ENCODE measurements at regions not wholly inside any gene's neighbourhood (a gene's known extent, or its start where the extent isn't known, plus 50 kb on each side); places are given as distances from the start of the nearest gene placed in this dataset.

DNA sequence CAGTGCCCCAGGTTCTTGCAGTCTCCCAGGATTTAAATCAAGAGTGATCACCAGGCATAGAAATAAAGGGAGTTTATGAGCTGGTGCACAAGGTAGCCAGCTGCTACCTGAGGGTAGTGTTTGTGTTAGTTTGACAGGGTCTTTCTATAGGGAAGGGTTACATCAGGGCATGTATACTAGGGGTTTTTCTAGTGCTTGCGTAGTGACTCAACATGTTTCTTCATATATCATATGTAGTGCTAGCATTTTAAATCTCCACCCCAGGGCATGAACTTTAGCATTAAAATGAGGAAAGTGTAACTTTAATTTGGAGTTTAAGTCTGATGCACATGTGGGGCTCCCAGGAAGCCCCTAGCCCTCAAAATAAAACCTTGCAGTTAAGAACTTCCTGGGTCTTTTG, 86.5 kb upstream of the TNR start:
- no peak for DNase-seq (ENCODE audit: low read depth in 4 of 4, low spot score in 3 of 4)

DNA sequence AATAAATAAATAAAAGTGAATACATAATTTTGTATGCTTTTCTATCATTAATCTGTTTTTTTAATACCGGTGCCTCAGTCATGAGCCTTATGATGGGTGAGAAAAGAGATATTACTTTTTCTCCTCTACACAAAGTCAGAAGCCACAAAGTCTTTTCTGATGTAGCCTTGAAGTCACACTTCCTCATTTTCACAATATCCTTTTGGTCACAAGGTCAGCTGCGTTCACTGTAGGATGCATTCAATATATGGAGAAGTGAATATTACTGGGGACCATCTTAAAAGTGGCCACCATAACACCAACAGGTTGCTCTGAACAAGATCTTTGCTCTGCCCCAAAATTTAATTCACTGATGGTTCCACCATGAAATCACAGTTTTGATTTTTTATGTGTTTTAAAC, 83.3 kb upstream of the TNR start:
- no peak for DNase-seq (ENCODE audit: low read depth in 4 of 4, low spot score in 3 of 4)

DNA sequence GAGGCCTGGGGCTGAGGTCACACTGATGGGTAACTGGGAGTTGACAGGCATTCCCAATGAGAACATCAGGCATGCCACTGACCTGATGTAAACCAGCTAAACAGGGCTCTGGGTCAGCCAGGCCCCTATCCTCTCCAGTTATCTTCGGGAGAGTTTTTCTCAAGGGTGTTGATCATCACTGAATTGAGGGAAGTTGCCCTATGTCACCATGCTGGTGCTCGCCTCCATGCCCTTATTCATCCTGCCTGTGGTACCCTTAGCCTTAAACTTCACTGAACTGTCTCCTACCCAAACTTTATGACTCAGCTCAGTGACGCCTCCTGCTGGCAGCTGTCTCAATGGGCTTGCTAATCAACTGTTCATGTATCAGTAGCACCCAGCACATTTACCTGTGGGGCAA, 80.7 kb upstream of the TNR start:
- no peak for DNase-seq (ENCODE audit: low read depth in 4 of 4, low spot score in 3 of 4)

- DNase-seq (ENCODE audit: low read depth in 4 of 4, low spot score in 3 of 4) = no peak
These were observed 80.0 kb upstream of the TNR start for GRCh38 chr1:175823406-175823805.

GRCh38 chr1:175822580-175822979, 79.2 kb upstream of the TNR start:
- DNase-seq (ENCODE audit: low read depth in 4 of 4, low spot score in 3 of 4) = no peak

DNA sequence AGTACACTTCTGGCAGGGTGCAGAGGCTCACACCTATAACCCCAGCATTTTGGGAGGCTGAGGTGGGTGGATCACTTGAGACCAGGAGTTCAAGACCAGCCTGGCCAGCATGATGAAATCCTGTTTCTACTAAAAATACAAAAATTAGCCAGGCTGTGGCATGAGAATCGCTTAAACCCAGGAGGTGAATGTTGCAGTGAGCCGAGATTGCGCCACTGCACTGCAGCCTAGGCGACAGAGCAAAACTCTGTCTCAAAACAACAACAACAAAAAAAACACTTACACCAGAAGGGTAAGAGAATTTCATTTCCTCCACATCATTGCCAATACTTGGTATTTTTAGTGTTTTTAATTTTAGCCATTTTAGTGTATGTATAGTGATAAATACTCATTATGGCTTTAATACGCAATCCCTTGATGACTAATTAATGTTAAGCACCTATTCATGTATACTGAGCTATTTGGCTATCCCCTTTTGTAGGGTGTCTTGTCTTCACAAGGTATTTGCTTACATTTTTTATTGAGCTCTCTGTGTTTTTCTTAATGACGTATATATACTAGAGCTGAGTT, 77.1 kb upstream of the TNR start:
- no peak for DNase-seq (ENCODE audit: low read depth in 4 of 4, low spot score in 3 of 4)

DNA sequence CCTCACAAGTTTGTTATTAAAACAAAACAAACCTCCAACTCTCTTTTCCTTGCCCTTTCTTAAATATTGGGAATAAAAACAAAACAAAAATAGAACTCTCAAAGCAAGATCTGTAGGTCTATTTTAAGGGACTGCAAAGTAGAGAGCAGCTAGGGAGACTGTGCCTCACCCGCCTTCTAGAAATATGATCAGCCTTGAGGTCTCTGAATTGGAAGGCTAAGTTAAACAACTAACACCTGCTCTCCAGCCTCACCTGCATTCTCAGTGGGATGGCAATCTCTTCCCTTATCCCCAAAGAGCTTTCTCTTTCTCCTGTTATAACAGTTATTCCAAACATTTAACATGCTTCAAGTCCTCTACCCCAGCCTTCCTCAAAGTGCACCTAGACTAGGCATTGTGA, 75.5 kb upstream of the TNR start:
- no peak for DNase-seq (ENCODE audit: low read depth in 4 of 4, low spot score in 3 of 4)

DNA sequence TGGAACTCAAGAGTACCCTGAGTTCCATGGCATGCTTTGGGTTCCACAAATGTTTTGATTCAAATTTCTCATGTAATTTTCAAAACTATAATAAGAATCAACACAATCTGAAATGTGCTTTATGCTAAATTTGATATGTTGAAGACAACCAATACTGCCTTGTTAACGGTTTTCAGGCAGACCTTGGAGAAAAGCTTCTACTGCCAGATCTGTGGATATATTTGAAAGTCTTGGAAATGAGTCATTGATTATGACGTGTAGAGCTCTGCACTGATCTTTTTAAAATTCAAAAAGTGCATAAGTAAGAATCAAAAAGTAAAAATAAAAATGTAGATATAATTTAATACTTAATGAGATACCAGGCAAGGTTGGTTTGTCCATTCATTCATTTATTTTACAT, 74.0 kb upstream of the TNR start:
- no peak for DNase-seq (ENCODE audit: low read depth in 4 of 4, low spot score in 3 of 4)

DNA sequence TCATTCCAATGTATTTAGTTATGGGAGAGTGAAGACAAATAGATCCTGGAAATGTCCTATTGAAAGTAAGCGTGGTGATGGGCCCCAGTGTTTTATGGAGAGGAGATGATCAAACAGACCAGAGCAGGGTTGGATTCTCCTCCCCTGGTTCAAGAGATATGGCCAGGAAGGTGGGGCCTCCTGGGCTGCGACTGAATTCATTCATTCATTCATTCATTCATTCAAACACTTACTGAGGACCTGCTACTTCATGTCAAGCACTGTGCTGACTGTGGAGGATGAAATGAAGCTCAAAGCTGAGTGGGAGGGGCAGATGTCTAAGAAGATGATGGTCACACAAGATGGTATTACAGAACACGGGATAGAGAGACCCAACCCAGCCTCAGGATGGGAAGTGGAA, 71.5 kb upstream of the TNR start:
- no peak for DNase-seq (ENCODE audit: low read depth in 4 of 4, low spot score in 3 of 4)

DNA sequence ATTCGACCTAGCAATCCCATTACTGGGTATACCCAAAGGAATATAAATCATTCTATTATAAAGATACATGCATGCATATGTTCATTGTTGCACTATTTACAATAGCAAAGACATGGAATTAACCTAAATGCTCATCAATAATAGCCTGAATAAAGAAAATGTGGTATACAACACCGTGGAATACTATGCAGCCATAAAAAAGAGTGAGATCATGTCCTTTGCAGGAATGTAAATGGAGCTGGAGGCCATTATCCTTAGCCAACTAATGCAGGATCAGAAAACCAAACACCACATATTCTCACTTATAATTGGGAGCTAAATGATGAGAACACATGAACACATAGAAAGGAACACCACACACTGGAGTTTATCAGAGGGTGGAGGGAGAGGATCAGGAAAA, 69.5 kb upstream of the TNR start:
- DNase-seq (ENCODE audit: low read depth in 4 of 4, low spot score in 3 of 4) = no peak

DNA sequence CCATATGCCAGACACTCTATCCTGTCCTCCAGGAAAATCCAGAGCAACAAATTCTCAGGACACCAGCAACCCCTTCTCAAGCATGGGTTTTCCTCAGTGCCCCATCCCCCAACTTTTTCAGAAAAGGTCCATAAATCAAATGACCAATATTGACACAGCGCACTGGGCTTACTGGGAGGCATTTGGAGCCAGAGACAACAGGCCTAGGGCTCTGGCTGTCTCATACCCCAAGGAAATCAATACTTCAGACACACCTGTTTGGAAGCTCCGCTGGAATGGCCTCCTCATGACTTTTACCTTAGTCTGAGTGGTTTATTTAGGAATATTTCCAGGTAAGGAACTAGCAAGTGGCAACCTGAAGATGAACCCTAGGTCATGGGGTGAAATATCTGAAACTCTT, 66.9 kb upstream of the TNR start:
- no peak for DNase-seq (ENCODE audit: low read depth in 4 of 4, low spot score in 3 of 4)

DNA sequence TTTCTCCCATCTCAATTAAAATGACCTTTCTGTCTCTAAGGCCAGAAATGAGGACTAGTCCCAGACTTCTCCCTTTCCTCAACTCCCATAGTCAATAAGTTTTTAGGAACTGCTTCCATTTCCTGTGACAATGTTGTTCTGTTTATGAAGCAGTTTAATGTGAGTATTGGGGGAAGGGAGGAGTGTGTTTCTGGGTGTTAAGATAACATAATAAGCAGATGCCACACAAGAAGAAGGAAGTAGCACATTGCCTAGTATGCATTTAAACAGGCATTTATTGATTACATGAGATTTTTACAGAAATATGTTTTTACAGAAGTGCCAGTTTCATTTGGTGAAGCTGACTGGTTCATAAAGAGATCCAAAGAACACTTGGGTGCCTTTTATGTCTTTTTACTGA, 65.6 kb upstream of the TNR start:
- DNase-seq (ENCODE audit: low read depth in 4 of 4, low spot score in 3 of 4) = no peak

DNA sequence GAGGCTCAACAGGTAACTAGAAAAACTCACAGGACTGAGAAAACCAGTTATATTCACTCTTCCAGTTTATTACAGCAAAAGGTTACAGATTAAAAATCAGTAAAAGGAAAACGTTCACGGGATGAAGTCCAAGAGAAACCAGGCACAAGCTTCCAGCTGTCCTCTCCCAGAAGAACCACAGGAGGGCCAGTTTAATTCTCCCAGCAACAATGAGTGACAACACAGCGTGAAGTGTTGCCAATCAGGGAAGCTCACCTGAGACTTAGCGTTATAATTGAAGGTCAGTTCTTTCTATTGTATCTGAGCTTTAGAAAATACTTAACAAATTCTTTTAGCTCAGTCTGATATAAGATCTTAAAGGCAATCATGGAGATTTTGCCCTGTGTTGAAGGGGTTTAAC, 65.2 kb upstream of the TNR start:
- DNase-seq (ENCODE audit: low read depth in 4 of 4, low spot score in 3 of 4) = no peak

DNA sequence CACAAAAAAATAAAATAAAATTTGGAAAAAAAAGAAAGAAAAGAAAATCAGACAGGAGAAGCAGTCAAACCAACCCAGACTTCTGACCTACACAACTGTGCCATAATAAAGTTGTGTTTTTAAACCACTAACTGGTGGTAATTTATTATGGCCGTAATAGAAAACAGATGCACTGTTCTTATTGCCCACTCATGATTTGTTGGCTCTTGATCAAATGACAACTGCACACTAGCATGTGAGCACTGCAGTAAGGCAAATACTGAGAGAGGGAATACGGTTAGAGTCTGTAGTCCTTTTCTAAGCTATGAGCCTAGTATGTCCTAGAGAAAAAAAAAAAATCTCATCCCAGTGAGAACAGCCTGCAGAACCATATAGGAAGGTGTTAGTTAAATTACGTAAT, 61.2 kb upstream of the TNR start:
- DNase-seq (ENCODE audit: low read depth in 4 of 4, low spot score in 3 of 4) = no peak

GRCh38 chr1:175803413-175803812, 60.0 kb upstream of the TNR start:
- DNase-seq (ENCODE audit: low read depth in 4 of 4, low spot score in 3 of 4) = no peak

GRCh38 chr1:175802407-175803123, 59.2 kb upstream of the TNR start:
- no peak for DNase-seq (ENCODE audit: low read depth in 4 of 4, low spot score in 3 of 4)

- no peak for DNase-seq (ENCODE audit: low read depth in 4 of 4, low spot score in 3 of 4)
These were observed 58.6 kb upstream of the TNR start for GRCh38 chr1:175801979-175802378.

DNA sequence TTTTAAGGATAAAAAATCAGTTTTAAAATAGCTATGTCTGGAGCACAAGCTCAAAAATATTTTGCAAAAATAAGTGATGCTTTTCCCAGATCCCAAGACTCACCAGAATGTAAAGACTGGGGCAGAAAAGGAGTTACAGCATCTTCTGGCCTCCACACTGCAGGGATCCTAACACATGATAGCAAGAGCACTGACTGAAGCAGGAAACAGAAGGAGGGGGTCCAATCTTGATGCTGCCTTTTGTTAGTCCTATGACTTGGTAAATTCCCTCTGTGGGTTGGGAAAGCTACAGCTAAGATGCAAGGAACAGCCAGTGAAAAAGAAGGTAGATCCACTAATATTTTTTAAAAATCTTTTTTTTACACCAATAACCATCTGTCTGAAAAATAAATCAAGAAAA, 54.2 kb upstream of the TNR start:
- DNase-seq (ENCODE audit: low read depth in 4 of 4, low spot score in 3 of 4) = no peak

- DNase-seq (ENCODE audit: low read depth in 4 of 4, low spot score in 3 of 4) = no peak
These were observed 51.2 kb upstream of the TNR start for GRCh38 chr1:175794586-175794985.

GRCh38 chr1:175793617-175794016, 50.2 kb upstream of the TNR start:
- DNase-seq (ENCODE audit: low read depth in 4 of 4, low spot score in 3 of 4) = no peak

Measured in left renal pelvis (tissue), 4 donors.